ENCODE measurements at regions not wholly inside any gene's neighbourhood (a gene's known extent, or its start where the extent isn't known, plus 50 kb on each side); places are given as distances from the start of the nearest gene placed in this dataset.
"Not testable (repeated sequence)": the region's sequence is repeated elsewhere in the genome, so short reads cannot be mapped to it uniquely, and the experiment has no call there.

- no peak overlapping the region for H3K4me3 ChIP-seq (ENCODE audit: low read length)
- TF ChIP-seq ZNF274 (IDR thresholded peaks at IDR 0.05; ENCODE audit: low read depth, low read length): no peak
Measured at GRCh38 chr7:87007038-87007437, 52.4 kb downstream of the ELAPOR2 start.

GRCh38 chr7:87004956-87005355 lies 54.5 kb downstream of the ELAPOR2 start:
- TF ChIP-seq ZNF274 (IDR thresholded peaks at IDR 0.05; ENCODE audit: low read depth, low read length): no peak
- H3K4me3 ChIP-seq (ENCODE audit: low read length): no peak overlapping the region

DNA sequence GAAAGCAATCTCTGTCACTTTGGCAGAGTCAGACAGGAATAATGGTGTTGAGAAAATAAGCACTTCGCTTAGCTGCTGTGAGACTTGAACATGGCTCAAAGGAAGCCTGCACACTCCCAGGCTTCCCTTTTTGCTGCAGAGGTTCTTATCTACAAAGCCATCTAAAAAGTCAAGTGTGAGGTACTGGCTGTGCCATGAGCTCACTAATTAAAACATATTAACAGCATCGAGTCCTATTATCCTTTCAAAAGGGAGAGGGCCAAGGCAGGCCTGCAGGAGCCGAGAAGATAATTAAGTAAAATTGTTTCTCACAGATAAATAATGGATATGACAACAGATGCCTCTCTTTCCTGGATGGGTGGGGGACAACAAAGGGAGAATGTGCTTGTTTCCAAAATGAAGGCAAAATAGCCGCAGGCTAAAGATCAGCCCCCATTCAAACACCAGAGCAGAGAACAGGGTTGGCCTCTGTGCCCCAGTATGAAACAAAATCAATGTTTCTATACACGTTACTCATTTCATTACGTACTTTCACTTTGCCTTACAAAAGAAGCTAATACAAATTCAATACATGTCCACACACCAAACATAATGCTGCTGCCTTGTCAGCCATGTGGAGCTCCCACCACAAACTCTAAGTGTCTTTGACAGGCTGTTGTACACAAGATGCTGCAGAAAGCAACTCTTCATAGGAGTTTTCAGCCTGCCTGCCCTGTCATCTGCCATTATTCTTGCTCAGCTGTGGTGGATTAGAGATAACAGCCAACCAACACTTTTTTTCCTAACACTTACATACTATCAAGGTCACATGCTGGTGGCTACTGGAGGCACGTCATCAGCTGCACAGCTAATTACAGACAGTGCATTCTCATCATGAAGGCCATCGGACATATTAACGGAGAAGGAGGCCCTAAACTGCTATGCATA lies 55.3 kb downstream of the ELAPOR2 start:
- TF ChIP-seq ZNF274 (IDR thresholded peaks at IDR 0.05; ENCODE audit: low read depth, low read length): no peak
- no peak overlapping the region for H3K4me3 ChIP-seq (ENCODE audit: low read length)

- TF ChIP-seq ZNF274 (IDR thresholded peaks at IDR 0.05; ENCODE audit: low read depth, low read length): no peak
- H3K4me3 ChIP-seq (ENCODE audit: low read length): no peak overlapping the region
Measured at GRCh38 chr7:87001214-87001613, 58.2 kb downstream of the ELAPOR2 start.

DNA sequence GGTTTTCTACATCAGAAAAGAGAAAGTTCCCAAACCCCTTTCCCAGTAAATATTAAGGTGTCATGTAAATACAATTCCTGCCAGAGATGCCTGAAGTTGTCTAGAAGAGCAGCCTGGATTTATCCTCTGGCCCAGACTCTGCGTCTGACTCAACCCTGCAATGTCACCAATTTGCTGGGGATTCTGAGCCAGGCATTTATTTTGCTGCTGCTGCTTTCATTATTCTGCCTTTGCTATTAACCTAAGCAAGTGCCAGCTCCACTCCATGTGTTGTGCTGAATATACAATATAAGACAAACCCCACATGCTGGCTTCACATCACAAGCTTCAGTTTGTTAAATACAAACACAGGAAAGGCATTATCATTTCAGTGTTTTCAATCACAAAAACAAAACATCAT lies 59.1 kb downstream of the ELAPOR2 start:
- no peak for TF ChIP-seq ZNF274 (IDR thresholded peaks at IDR 0.05; ENCODE audit: low read depth, low read length)
- H3K4me3 ChIP-seq (ENCODE audit: low read length): no peak overlapping the region

DNA sequence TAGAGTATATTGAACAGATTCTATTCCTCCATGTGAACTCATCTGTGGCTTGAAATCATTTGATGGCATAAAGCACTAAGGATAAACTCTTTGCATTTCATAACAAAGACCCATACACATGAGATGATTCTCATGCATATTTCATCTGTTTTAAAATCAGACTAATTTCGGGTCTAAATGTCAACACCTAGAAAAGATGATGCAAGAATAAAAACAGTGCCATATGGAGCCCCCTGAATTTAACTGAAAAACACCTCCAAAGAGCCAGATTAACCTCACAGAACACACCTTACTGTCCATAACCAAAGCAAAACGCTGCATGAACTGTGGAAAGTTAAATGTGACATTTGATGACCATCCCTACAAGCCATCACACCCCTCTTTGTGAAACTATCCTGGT lies 59.7 kb downstream of the ELAPOR2 start:
- H3K4me3 ChIP-seq (ENCODE audit: low read length): no peak overlapping the region
- TF ChIP-seq ZNF274 (IDR thresholded peaks at IDR 0.05; ENCODE audit: low read depth, low read length): no peak

- TF ChIP-seq ZNF274 (IDR thresholded peaks at IDR 0.05; ENCODE audit: low read depth, low read length): no peak
- H3K4me3 ChIP-seq (ENCODE audit: low read length): no peak overlapping the region
Measured at GRCh38 chr7:86995814-86996213, 63.6 kb downstream of the ELAPOR2 start.

- TF ChIP-seq ZNF274 (IDR thresholded peaks at IDR 0.05; ENCODE audit: low read depth, low read length): no peak
Measured at GRCh38 chr7:86995052-86995725, 64.3 kb downstream of the ELAPOR2 start.

DNA sequence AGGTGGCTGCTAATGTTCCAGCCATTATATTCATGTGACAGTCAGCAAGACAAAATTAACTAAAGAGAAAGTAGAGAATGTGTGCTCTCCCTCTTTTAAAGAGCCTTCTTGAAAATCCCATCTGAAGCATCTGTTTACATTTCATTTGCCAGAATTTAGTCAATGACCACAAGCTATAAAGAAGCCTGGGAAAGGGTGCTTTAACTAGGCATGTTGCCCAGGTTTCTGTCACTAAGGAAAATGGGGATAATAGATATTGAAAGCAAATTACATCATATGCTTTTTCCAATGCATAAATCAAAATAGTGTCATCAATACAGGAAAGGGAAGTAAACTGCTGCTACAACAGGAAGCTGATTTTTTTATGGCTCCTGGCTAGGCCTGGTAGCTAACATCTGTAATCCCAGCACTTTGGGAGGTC lies 67.7 kb downstream of the ELAPOR2 start:
- H3K4me3 ChIP-seq (ENCODE audit: low read length): no peak overlapping the region; the same call in 1 of the 2 replicates
- TF ChIP-seq ZNF274 (IDR thresholded peaks at IDR 0.05; ENCODE audit: low read depth, low read length): no peak

More at GRCh38 chr7:86995052-86995725, 64.3 kb downstream of the ELAPOR2 start:
- no peak overlapping the region for H3K4me3 ChIP-seq (ENCODE audit: low read length)

DNA sequence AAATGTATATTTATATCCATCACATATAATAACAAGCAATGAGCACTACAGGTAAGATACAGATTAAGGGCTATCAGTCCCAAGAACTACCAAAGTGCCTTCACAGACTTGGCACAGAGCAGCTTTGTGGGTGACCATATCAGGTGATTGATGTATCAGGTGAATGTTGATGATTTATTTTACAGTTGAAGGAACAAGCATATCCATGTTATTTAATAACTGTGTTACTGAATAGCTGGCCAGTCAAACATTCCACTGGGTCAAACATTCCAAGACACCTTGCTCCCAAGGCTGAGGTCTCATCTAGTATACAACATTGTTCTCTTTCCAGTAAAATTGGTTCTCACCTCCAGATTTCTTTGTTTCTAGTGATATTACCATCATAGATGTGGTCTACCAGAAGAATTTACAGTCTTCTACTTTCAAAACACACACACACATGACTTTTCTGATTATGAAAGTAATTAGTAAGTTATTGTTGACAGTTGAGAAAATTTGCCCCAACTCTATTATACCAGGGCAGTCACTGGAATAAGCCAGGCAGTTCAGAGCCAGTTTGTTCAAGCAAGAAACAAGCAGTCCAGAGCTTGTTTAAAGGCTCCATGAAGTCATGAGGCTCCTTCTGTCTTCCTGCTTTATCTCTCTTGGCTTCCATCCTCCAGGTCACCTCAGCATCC lies 68.2 kb downstream of the ELAPOR2 start:
- TF ChIP-seq ZNF274 (IDR thresholded peaks at IDR 0.05; ENCODE audit: low read depth, low read length): no peak
- H3K4me3 ChIP-seq (ENCODE audit: low read length): no peak overlapping the region; the same call in 1 of the 2 replicates

DNA sequence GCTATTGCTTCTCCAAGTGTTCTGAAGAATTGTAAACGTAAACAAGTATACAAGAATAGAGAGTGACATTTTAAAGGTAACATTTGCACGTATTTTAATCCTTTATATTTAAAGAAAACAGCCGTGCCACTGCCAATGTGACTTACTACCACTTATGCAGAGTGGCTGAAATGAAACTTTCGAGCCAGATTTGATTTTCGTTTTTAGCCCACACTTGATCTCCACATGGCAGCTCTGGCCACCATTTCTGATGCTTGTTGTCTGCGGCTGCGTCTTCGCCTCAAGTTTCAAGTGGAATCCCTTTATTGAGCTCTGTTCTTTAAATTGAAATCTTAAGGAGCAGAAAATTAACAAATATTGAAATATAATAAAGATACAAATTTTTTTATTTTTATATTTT lies 70.0 kb downstream of the ELAPOR2 start:
- no peak for TF ChIP-seq ZNF274 (IDR thresholded peaks at IDR 0.05; ENCODE audit: low read depth, low read length)
- no peak overlapping the region for H3K4me3 ChIP-seq (ENCODE audit: low read length)

DNA sequence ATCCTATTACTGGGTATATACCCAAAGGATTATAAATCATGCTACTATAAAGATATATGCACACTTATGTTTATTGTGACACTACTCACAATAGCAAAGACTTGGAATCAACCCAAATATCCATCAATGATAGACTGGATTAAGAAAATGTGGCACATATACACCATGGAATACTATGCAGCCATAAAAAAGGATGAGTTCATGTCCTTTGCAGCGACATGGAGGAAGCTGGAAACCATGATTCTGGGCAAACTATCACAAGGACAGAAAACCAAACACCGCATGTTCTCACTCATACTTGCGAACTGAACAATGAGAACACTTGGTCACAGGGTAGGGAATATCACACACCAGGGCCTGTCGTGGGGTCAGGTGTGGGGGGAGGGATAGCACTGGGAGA lies 71.6 kb downstream of the ELAPOR2 start:
- H3K4me3 ChIP-seq (ENCODE audit: low read length): not testable (repeated sequence)

GRCh38 chr7:86987358-86987757 lies 72.1 kb downstream of the ELAPOR2 start:
- H3K4me3 ChIP-seq (ENCODE audit: low read length): not testable (repeated sequence)

DNA sequence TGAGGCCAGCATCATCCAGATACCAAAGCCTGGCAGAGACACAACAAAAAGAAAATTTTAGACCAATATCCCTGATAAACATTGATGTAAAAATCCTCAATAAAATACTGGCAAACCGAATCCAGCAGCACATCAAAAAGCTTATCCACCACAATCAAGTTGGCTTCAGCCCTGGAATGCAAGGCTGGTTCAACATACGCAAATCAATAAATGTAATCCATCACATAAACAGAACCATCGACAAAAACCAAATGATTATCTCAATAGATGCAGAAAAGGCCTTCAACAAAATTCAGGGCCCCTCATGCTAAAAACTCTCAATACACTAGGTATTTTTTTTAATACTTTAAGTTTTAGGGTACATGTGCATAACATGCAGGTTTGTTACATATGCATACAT lies 74.1 kb downstream of the ELAPOR2 start:
- not testable (repeated sequence) for H3K4me3 ChIP-seq (ENCODE audit: low read length)

GRCh38 chr7:86983654-86984053 lies 75.8 kb downstream of the ELAPOR2 start:
- H3K4me3 ChIP-seq (ENCODE audit: low read length): not testable (repeated sequence)

GRCh38 chr7:86981937-86982336 lies 77.5 kb downstream of the ELAPOR2 start:
- H3K4me3 ChIP-seq (ENCODE audit: low read length): not testable (repeated sequence)

Data from GM08714 (cell line).